ENCODE measurements at regions not wholly inside any gene's neighbourhood (a gene's known extent, or its start where the extent isn't known, plus 50 kb on each side); places are given as distances from the start of the nearest gene placed in this dataset.

DNA sequence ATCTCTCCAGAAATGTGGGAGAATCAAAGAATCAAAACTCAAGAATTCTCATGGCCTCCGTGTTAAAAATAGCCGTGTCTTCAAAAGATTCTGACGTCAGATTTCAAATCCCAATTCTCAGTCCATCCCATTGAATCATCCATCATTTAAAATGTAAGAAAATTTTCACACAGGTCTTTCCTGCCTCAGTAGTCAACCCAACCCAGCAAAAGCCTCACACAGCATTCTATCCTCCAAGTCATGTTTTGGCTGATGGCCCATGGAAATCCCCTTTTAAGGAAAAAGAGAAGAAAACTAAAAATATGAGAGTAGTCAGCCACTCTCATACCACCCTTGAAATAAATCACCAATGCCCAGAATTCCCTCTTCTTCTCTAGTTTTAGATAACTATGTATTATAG lies 211.8 kb downstream of the C1D start:
- Histone ChIP-seq H4K20me1 (ENCODE audit: control insufficient read depth, extremely low read depth, insufficient read depth, low read length) (no peaks in the 10 kb centered on the region), H3K4me1 (ENCODE audit: control insufficient read depth, extremely low read depth, insufficient read depth, low read length) (peaks cover 3% of the 10 kb centered on the region), H3K27ac (ENCODE audit: control insufficient read depth, insufficient read depth, low read length) (no peak overlapping the region), H3K79me2 (ENCODE audit: control insufficient read depth, insufficient read depth, low read length) (no peaks in the 10 kb centered on the region), H3K27me3 (ENCODE audit: control insufficient read depth, extremely low read depth, insufficient read depth, low read length) (no peaks in the 10 kb centered on the region), H2AFZ (ENCODE audit: control insufficient read depth, low read length) (no peak overlapping the region), H3K9ac (ENCODE audit: control insufficient read depth, extremely low read depth, insufficient read depth, low read length) (no peak overlapping the region), H3K36me3 (ENCODE audit: control insufficient read depth in 2 of 2, extremely low read depth in 1 of 2, insufficient read depth in 2 of 2, low read length in 2 of 2) (no peaks in the 10 kb centered on the region), H3K9me3 (ENCODE audit: control insufficient read depth, low read depth, low read length) (no peaks in the 10 kb centered on the region), H3K4me2 (ENCODE audit: control insufficient read depth, extremely low read depth, insufficient read depth, low read depth, low read length) (no peak overlapping the region), H3K4me3 (ENCODE audit: control insufficient read depth in 2 of 3, extremely low read depth in 1 of 3, insufficient read depth in 2 of 3, low read depth in 1 of 3, low read length in 3 of 3) (no peak overlapping the region), H3K9me1 (ENCODE audit: control insufficient read depth, extremely low read depth, insufficient read depth, low read length) (no peaks in the 10 kb centered on the region)
- dilution Hi-C loops (cut with MboI; ENCODE audit: extremely low pct_ligation_motif_present, low sequenced_read_pairs) = no loop called here
- TF ChIP-seq, protein P1, sequence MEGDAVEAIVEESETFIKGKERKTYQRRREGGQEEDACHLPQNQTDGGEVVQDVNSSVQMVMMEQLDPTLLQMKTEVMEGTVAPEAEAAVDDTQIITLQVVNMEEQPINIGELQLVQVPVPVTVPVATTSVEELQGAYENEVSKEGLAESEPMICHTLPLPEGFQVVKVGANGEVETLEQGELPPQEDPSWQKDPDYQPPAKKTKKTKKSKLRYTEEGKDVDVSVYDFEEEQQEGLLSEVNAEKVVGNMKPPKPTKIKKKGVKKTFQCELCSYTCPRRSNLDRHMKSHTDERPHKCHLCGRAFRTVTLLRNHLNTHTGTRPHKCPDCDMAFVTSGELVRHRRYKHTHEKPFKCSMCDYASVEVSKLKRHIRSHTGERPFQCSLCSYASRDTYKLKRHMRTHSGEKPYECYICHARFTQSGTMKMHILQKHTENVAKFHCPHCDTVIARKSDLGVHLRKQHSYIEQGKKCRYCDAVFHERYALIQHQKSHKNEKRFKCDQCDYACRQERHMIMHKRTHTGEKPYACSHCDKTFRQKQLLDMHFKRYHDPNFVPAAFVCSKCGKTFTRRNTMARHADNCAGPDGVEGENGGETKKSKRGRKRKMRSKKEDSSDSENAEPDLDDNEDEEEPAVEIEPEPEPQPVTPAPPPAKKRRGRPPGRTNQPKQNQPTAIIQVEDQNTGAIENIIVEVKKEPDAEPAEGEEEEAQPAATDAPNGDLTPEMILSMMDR (optimal IDR thresholded peaks at IDR 0.05 in 1 of 3, IDR thresholded peaks at IDR 0.05 in 1 of 3, conservative IDR thresholded peaks at IDR 0.05 in 1 of 3; ENCODE audit: extremely low read depth in 1 of 3, insufficient read depth in 2 of 3, low read length in 3 of 3) = no peak
- no peak for FAIRE-seq
- no peak for DNase-seq (ENCODE audit: low read depth, low spot score)

DNA sequence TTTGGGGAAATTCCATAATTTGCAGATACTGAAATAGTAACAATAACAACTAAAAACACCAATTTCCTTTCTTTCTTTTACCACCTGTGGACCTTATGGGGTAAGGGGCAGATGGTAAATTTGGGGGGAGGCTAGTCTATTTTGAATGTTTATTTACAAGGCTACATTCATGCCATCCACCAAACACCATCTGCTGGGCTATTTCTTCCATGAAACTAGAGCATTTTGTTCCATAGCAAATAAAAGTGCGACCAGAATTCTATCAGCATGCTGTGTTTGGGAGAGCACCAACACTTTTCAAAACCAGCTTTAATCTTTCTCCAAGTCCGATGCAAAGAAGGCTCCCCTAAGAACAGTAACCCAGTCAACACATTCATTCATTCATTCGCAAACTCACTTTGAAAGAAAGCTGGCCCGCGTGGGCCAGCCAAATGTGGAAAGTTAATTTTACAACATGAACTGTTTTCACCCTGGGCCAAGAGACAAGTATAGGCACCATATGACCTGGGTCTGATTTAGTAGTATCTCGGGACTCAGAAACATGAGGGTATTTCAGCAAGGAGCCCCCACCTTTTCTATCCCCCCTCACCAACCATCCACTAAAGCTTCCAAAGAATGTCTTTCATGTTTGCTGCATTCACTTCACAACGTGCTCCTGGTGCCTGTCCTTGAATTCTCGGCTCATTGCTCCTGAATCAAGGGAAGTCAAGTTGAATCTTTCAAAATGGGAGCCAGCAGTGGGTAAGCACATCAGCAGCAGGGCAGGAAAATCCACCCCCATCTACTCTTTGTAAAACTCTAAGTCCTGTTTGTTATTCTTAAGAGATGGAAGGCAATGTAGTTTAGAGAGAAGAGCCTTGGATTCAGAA lies 210.6 kb downstream of the C1D start:
- dilution Hi-C loops (cut with MboI; ENCODE audit: extremely low pct_ligation_motif_present, low sequenced_read_pairs) = no loop called here
- Histone ChIP-seq H3K36me3 (ENCODE audit: control insufficient read depth in 2 of 2, extremely low read depth in 1 of 2, insufficient read depth in 2 of 2, low read length in 2 of 2) (no peaks in the 10 kb centered on the region), H3K9me1 (ENCODE audit: control insufficient read depth, extremely low read depth, insufficient read depth, low read length) (no peaks in the 10 kb centered on the region)

More for the DNA sequence above, 210.6 kb downstream of the C1D start:
- no peaks in the 10 kb centered on the region for H4K20me1 ChIP-seq (ENCODE audit: control insufficient read depth, extremely low read depth, insufficient read depth, low read length)
- no peak overlapping the region for H2AFZ ChIP-seq (ENCODE audit: control insufficient read depth, low read length)
- H3K27me3 ChIP-seq (ENCODE audit: control insufficient read depth, extremely low read depth, insufficient read depth, low read length) = no peaks in the 10 kb centered on the region
- no peak for FAIRE-seq
- TF ChIP-seq, protein P1 (optimal IDR thresholded peaks at IDR 0.05 in 1 of 3, IDR thresholded peaks at IDR 0.05 in 1 of 3, conservative IDR thresholded peaks at IDR 0.05 in 1 of 3; ENCODE audit: extremely low read depth in 1 of 3, insufficient read depth in 2 of 3, low read length in 3 of 3) = no peak
- no peak for TF ChIP-seq EZH2 (IDR thresholded peaks at IDR 0.05; ENCODE audit: low read length)
- no peaks in the 10 kb centered on the region for H3K9me3 ChIP-seq (ENCODE audit: control insufficient read depth, low read depth, low read length)
- no peak for DNase-seq (ENCODE audit: low read depth, low spot score)
- H3K4me1 ChIP-seq (ENCODE audit: control insufficient read depth, extremely low read depth, insufficient read depth, low read length) = no peaks in the 10 kb centered on the region
- H3K27ac ChIP-seq (ENCODE audit: control insufficient read depth, insufficient read depth, low read length) = no peak overlapping the region
- no peak overlapping the region for H3K4me2 ChIP-seq (ENCODE audit: control insufficient read depth, extremely low read depth, insufficient read depth, low read depth, low read length)
- H3K9ac ChIP-seq (ENCODE audit: control insufficient read depth, extremely low read depth, insufficient read depth, low read length) = no peak overlapping the region
- H3K79me2 ChIP-seq (ENCODE audit: control insufficient read depth, insufficient read depth, low read length) = no peaks in the 10 kb centered on the region
- H3K4me3 ChIP-seq (ENCODE audit: control insufficient read depth in 2 of 3, extremely low read depth in 1 of 3, insufficient read depth in 2 of 3, low read depth in 1 of 3, low read length in 3 of 3) = no peak overlapping the region
